A673 (cell line): ENCODE measurements at regions not wholly inside any gene's neighbourhood (a gene's known extent, or its start where the extent isn't known, plus 50 kb on each side); places are given as distances from the start of the nearest gene placed in this dataset.

Experiments used
- BruUV-seq: library from RNA; stranded (reverse); fragments of 400-500 nt; replicated peaks from 2 replicates; lab custom pipeline; 2021; lab: Mats Ljungman, UMichigan
- CTCF ChIA-PET: fragments of 300-600 bp; sonication (Branson Sonifier 250); formaldehyde crosslinking; loops from one replicate; lab custom pipeline; 2022; ENCODE audit warnings: antibody characterized with exemption; lab: Charles Lee
- POLR2A ChIA-PET: fragments of 300-600 bp; sonication (Branson Sonifier 250); formaldehyde crosslinking; loops from one replicate; lab custom pipeline; 2022; ENCODE audit warnings: antibody characterized with exemption; ENCODE audit not compliant: low non-redundant PET; lab: Charles Lee
- DNase-seq: peaks from one replicate; pipeline ENCODE4 v3.0.0-alpha.2; 2015; ENCODE audit warnings: low spot score
- H3K27ac ChIP-seq: fragments of 200-600 bp; sonication (generic); 2 replicates; pipeline ENCODE4 v1.5.1; 2016; ENCODE audit warnings: mixed run types, low read depth, mild to moderate bottlenecking, mixed read lengths, antibody characterized with exemption, low read length; ENCODE audit not compliant: poor library complexity, severe bottlenecking
- H3K27me3 ChIP-seq: fragments of 200-600 bp; sonication (generic); replicated peaks from 2 replicates; pipeline ENCODE4 v1.6.1; 2017; ENCODE audit warnings: mixed run types, low read depth, mild to moderate bottlenecking, mixed read lengths, antibody characterized with exemption, low read length; ENCODE audit not compliant: insufficient read depth, poor library complexity
- H3K36me3 ChIP-seq: fragments of 200-600 bp; sonication (generic); 2 replicates; pipeline ENCODE4 v1.6.1; 2016; ENCODE audit warnings: mixed run types, mild to moderate bottlenecking, mixed read lengths, antibody characterized with exemption, low read length; ENCODE audit not compliant: insufficient read depth, poor library complexity, severe bottlenecking
- H3K4me1 ChIP-seq: fragments of 200-600 bp; sonication (generic); 2 replicates; pipeline ENCODE4 v1.6.1; 2017; ENCODE audit warnings: mixed run types, mild to moderate bottlenecking, mixed read lengths, antibody characterized with exemption, low read length; ENCODE audit not compliant: insufficient read depth, poor library complexity, severe bottlenecking
- H3K4me3 ChIP-seq: fragments of 200-600 bp; sonication (generic); 2 replicates; pipeline ENCODE4 v1.5.1; 2016; ENCODE audit warnings: low read depth, mixed run types, mild to moderate bottlenecking, mixed read lengths, low read length; ENCODE audit not compliant: poor library complexity, severe bottlenecking
- H3K9me3 ChIP-seq: fragments of 200-600 bp; sonication (generic); 2 replicates; pipeline ENCODE4 v1.6.1; 2016; ENCODE audit warnings: mixed run types, low read depth, mild to moderate bottlenecking, mixed read lengths, antibody characterized with exemption, low read length; ENCODE audit not compliant: poor library complexity, severe bottlenecking
- CTCF ChIP-seq: fragments of 300-800, 200-600 bp; sonication (generic); conservative IDR thresholded peaks from 2 replicates; pipeline ENCODE4 v1.5.1; 2017; ENCODE audit warnings: low read depth, mild to moderate bottlenecking, antibody characterized with exemption, low read length, moderate library complexity, mixed read lengths
- EZH2 ChIP-seq: fragments of 200-600 bp; sonication (generic); IDR thresholded peaks from 2 replicates; pipeline ENCODE4 v1.6.1; 2017; ENCODE audit warnings: borderline replicate concordance, low read depth, mild to moderate bottlenecking, mixed read lengths, antibody characterized with exemption, low read length; ENCODE audit not compliant: poor library complexity, severe bottlenecking
- intact Hi-C: fragments of 100-400 bp; cut with micrococcal nuclease; formaldehyde crosslinking; loops from one replicate; pipeline ENCODE4 v1.10.0; 2022; ENCODE audit not compliant: unreplicated experiment

GRCh38 chr15:66832664-66833063 lies 130.6 kb downstream of the SMAD6 start:
- DNase-seq: peak; percentile 82
- Histone ChIP-seq H3K36me3 (no peaks in the 10 kb centered on the region), H3K9me3 (no peaks in the 10 kb centered on the region), H3K4me1 (peaks cover 22% of the 10 kb centered on the region), H3K27ac (no peak overlapping the region), H3K27me3 (no peaks in the 10 kb centered on the region), H3K4me3 (no peak overlapping the region)
- TF ChIP-seq EZH2: no peak
- TF ChIP-seq CTCF: no peak
- no TSS peak for BruUV-seq
- intact Hi-C loops: no loop called here
- POLR2A ChIA-PET: no interaction called here
- CTCF ChIA-PET: no interaction called here

GRCh38 chr15:66833371-66833770 lies 131.3 kb downstream of the SMAD6 start:
- BruUV-seq: no TSS peak
- Histone ChIP-seq H3K27ac (peak overlapping the region; percentile 15), H3K27me3 (no peaks in the 10 kb centered on the region), H3K9me3 (no peaks in the 10 kb centered on the region), H3K4me1 (peaks cover 22% of the 10 kb centered on the region), H3K4me3 (no peak overlapping the region), H3K36me3 (no peaks in the 10 kb centered on the region)
- DNase-seq: no peak
- POLR2A ChIA-PET: no interaction called here
- CTCF ChIA-PET: no interaction called here
- intact Hi-C loops: no loop called here
- TF ChIP-seq EZH2 (no peak), CTCF (no peak)

GRCh38 chr15:66833803-66834202 lies 131.8 kb downstream of the SMAD6 start:
- DNase-seq: no peak

More at GRCh38 chr15:66833803-66834202, 131.8 kb downstream of the SMAD6 start:
- Histone ChIP-seq H3K4me3 (no peak overlapping the region), H3K27ac (peak overlapping the region; percentile 15), H3K4me1 (peaks cover 22% of the 10 kb centered on the region), H3K27me3 (no peaks in the 10 kb centered on the region), H3K36me3 (no peaks in the 10 kb centered on the region), H3K9me3 (no peaks in the 10 kb centered on the region)
- intact Hi-C loops: no loop called here
- TF ChIP-seq CTCF (no peak), EZH2 (no peak)
- ChIA-PET CTCF (no interaction called here), POLR2A (no interaction called here)
- BruUV-seq: no TSS peak
